ENCODE measurements at regions not wholly inside any gene's neighbourhood (a gene's known extent, or its start where the extent isn't known, plus 50 kb on each side); places are given as distances from the start of the nearest gene placed in this dataset.

DNA sequence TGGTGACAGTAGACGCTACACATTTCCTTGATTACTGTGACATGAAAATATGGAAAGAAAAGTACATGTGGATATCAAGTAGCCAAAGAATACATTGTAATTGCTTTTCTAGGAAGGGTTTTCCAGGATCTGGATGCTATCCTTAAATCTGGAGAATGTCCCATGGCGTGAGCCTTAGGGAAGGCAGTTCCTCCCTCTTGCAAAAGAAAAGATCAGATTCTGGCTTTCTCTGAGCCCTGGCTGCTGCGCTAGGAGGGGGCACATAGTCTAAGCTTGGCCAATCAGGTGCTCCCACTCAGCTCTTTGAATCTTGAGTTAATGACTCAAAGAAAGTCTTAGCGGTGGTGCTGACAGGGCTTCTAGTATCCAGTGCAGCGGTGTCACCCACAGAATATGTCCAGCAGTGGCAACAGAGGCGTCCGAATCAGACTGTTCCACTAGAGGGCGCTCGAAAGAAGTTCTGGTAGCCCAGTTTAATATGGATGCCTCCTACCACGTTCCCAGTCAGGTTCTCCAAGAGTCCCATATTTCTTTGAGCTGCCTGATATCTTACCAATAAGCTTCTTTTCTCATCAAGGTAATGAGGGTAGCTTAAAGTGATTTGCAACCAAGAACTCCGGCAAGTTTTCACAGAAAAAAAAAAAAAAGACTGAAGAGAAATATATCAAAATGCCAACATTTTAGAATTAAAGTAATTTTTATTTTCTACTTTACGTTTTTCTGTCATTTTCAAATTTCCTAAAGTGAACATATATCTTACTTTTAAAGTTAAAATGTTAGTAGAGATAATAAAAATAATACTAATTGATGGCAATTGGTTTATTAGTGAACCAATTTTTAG, 213.4 kb upstream of the S100G start:
- TF ChIP-seq, protein P1, sequence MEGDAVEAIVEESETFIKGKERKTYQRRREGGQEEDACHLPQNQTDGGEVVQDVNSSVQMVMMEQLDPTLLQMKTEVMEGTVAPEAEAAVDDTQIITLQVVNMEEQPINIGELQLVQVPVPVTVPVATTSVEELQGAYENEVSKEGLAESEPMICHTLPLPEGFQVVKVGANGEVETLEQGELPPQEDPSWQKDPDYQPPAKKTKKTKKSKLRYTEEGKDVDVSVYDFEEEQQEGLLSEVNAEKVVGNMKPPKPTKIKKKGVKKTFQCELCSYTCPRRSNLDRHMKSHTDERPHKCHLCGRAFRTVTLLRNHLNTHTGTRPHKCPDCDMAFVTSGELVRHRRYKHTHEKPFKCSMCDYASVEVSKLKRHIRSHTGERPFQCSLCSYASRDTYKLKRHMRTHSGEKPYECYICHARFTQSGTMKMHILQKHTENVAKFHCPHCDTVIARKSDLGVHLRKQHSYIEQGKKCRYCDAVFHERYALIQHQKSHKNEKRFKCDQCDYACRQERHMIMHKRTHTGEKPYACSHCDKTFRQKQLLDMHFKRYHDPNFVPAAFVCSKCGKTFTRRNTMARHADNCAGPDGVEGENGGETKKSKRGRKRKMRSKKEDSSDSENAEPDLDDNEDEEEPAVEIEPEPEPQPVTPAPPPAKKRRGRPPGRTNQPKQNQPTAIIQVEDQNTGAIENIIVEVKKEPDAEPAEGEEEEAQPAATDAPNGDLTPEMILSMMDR (IDR thresholded peaks at IDR 0.05), result peak in 2 of 3 experiments; percentile 40 to 54
- TF ChIP-seq POLR2A (IDR thresholded peaks at IDR 0.05), result no peak

All from vagina (tissue), 2 donors.